ENCODE measurements at regions not wholly inside any gene's neighbourhood (a gene's known extent, or its start where the extent isn't known, plus 50 kb on each side); places are given as distances from the start of the nearest gene placed in this dataset.

DNA sequence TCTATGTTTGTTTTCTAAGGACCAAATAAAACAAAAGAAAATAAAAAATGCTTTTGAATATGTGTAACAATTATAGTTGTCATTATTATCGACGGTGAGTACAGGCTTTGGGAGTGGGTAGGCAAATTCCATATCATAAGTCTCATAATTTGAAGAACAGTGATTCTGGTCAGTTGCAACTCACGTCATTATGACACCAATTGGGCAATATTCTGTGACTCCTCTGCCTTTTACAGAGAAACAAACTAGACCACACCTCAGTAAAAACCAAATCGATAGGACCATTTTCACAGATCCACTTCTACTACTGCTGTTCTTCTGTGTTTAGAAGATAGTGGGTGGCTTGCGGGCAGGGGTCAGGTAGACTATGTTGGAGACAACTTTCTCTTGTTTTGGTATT is 250.1 kb downstream of the C4orf33 start:
- intact Hi-C loops (cut with micrococcal nuclease): loop anchor here (10.0 kb wide), 1 partner anchor 471 kb away; no protein-coding TSS in a partner anchor

More for the DNA sequence above, 250.1 kb downstream of the C4orf33 start:
- no peak overlapping the region for H3K4ac ChIP-seq (ENCODE audit: low read depth, low read length)
- H2BK20ac ChIP-seq (ENCODE audit: low read depth, low read length): no peak overlapping the region
- H3K18ac ChIP-seq (ENCODE audit: low read depth, low read length): no peak overlapping the region
- no TSS peak for BruUV-seq (replicated peaks)
- H4K8ac ChIP-seq (ENCODE audit: low read depth in 2 of 2, low read length in 2 of 2): no peak overlapping the region
- no peak overlapping the region for H3K56ac ChIP-seq (ENCODE audit: extremely low read depth, insufficient read depth, low read length)
- H3K23ac ChIP-seq (ENCODE audit: low read depth, low read length): no peak overlapping the region
- in situ Hi-C loops (cut with MboI; ENCODE audit: low sequenced_read_pairs): no loop called here
- no peak overlapping the region for H2BK5ac ChIP-seq (ENCODE audit: low read depth, low read length, poor library complexity, severe bottlenecking)
- no peaks in the 10 kb centered on the region; the same call in 1 of the 2 replicates for H3K27me3 ChIP-seq (ENCODE audit: control insufficient read depth, insufficient read depth, low read length)
- no peaks in the 10 kb centered on the region for H3K9me1 ChIP-seq (ENCODE audit: insufficient read depth, low read length)
- no CpG with 5 or more reads among the region's 5 CpGs for WGBS, 2 experiments (ENCODE audit: extremely low coverage in 2 of 2, insufficient read length in 1 of 2)
- no peaks in the 10 kb centered on the region for H3K9me3 ChIP-seq (ENCODE audit: control insufficient read depth, insufficient read depth, low read length)
- DNase-seq (no peak), ATAC-seq (ENCODE audit: low read depth) (no peak)
- TF ChIP-seq POLR2A (IDR thresholded peaks at IDR 0.05; ENCODE audit: low read depth, low read length): no peak
- TF ChIP-seq CEBPB (IDR thresholded peaks at IDR 0.05; ENCODE audit: low read depth, low read length): no peak
- TF ChIP-seq, protein P1, sequence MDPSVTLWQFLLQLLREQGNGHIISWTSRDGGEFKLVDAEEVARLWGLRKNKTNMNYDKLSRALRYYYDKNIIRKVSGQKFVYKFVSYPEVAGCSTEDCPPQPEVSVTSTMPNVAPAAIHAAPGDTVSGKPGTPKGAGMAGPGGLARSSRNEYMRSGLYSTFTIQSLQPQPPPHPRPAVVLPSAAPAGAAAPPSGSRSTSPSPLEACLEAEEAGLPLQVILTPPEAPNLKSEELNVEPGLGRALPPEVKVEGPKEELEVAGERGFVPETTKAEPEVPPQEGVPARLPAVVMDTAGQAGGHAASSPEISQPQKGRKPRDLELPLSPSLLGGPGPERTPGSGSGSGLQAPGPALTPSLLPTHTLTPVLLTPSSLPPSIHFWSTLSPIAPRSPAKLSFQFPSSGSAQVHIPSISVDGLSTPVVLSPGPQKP (IDR thresholded peaks at IDR 0.05; ENCODE audit: borderline replicate concordance, low read depth, low read length): no peak
- TF ChIP-seq FOS (IDR thresholded peaks at IDR 0.05; ENCODE audit: low read depth, low read length): no peak
- no peak for TF ChIP-seq RFX5 (IDR thresholded peaks at IDR 0.05; ENCODE audit: low read depth, low read length)
- TF ChIP-seq CHD1 (IDR thresholded peaks at IDR 0.05; ENCODE audit: low read depth, low read length): no peak
- TF ChIP-seq RAD21 (IDR thresholded peaks at IDR 0.05; ENCODE audit: low read length): no peak
- no peak for TF ChIP-seq SMC3 (IDR thresholded peaks at IDR 0.05; ENCODE audit: low read depth, low read length)
- TF ChIP-seq, protein P2, sequence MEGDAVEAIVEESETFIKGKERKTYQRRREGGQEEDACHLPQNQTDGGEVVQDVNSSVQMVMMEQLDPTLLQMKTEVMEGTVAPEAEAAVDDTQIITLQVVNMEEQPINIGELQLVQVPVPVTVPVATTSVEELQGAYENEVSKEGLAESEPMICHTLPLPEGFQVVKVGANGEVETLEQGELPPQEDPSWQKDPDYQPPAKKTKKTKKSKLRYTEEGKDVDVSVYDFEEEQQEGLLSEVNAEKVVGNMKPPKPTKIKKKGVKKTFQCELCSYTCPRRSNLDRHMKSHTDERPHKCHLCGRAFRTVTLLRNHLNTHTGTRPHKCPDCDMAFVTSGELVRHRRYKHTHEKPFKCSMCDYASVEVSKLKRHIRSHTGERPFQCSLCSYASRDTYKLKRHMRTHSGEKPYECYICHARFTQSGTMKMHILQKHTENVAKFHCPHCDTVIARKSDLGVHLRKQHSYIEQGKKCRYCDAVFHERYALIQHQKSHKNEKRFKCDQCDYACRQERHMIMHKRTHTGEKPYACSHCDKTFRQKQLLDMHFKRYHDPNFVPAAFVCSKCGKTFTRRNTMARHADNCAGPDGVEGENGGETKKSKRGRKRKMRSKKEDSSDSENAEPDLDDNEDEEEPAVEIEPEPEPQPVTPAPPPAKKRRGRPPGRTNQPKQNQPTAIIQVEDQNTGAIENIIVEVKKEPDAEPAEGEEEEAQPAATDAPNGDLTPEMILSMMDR (conservative IDR thresholded peaks at IDR 0.05; ENCODE audit: low read depth, low read length): no peak
- TF ChIP-seq, protein P3, sequence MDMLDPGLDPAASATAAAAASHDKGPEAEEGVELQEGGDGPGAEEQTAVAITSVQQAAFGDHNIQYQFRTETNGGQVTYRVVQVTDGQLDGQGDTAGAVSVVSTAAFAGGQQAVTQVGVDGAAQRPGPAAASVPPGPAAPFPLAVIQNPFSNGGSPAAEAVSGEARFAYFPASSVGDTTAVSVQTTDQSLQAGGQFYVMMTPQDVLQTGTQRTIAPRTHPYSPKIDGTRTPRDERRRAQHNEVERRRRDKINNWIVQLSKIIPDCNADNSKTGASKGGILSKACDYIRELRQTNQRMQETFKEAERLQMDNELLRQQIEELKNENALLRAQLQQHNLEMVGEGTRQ (IDR thresholded peaks at IDR 0.05; ENCODE audit: low read depth, low read length): no peak
- TF ChIP-seq NFE2L2 (IDR thresholded peaks at IDR 0.05; ENCODE audit: low read depth, low read length): no peak
- TF ChIP-seq MAZ (IDR thresholded peaks at IDR 0.05; ENCODE audit: borderline replicate concordance, low read depth, low read length): no peak
- no peak for TF ChIP-seq MAFK (IDR thresholded peaks at IDR 0.05; ENCODE audit: low read depth, low read length)
- H2BK120ac ChIP-seq (ENCODE audit: low read depth, low read length): no peak overlapping the region
- no peak overlapping the region for H3K27ac ChIP-seq (ENCODE audit: insufficient read depth, low read length)
- H4K91ac ChIP-seq (ENCODE audit: insufficient read depth, low read depth, low read length): no peak overlapping the region
- no peak overlapping the region for H2AK9ac ChIP-seq (replicated peaks; ENCODE audit: low read depth, low read length, poor library complexity)
- H3K4me3 ChIP-seq (ENCODE audit: insufficient read depth, low read depth, low read length): no peak overlapping the region
- CTCF ChIA-PET: no interaction called here
- no peak overlapping the region for H4K5ac ChIP-seq (ENCODE audit: low read depth, low read length)
- no peak overlapping the region for H3K4me2 ChIP-seq (ENCODE audit: low read depth, low read length)
- no peaks in the 10 kb centered on the region for H3K36me3 ChIP-seq (ENCODE audit: control insufficient read depth, insufficient read depth, low read length)
- H3K4me1 ChIP-seq (ENCODE audit: control insufficient read depth, insufficient read depth, low read length): no peaks in the 10 kb centered on the region
- POLR2A ChIA-PET (ENCODE audit: unreplicated experiment): no interaction called here
- no peaks in the 10 kb centered on the region for H4K20me1 ChIP-seq (ENCODE audit: insufficient read depth, low read length)
- dilution Hi-C loops (cut with HindIII; ENCODE audit: low sequenced_read_pairs, unreplicated experiment): no loop called here
- H3K14ac ChIP-seq (replicated peaks; ENCODE audit: low read depth, low read length): no peak overlapping the region
- no peak overlapping the region for H2AFZ ChIP-seq (replicated peaks; ENCODE audit: low read length, poor library complexity)
- H2BK15ac ChIP-seq (ENCODE audit: low read depth, low read length): no peak overlapping the region
- no peak overlapping the region for H2AK5ac ChIP-seq (ENCODE audit: low read depth, low read length)
- no peaks in the 10 kb centered on the region for H3K79me1 ChIP-seq (ENCODE audit: low read depth in 1 of 2, low read length in 2 of 2)
- no peak overlapping the region for H3K9ac ChIP-seq (ENCODE audit: low read depth, low read length)

Measured in IMR-90 (cell line).